ENCODE measurements at regions not wholly inside any gene's neighbourhood (a gene's known extent, or its start where the extent isn't known, plus 50 kb on each side); places are given as distances from the start of the nearest gene placed in this dataset.

GRCh38 chr10:108562105-108562504 lies 1361.2 kb downstream of the XPNPEP1 start:
- TF ChIP-seq CTCF (conservative IDR thresholded peaks at IDR 0.05; ENCODE audit: low read depth, low read length) = no peak
- TF ChIP-seq EZH2 (IDR thresholded peaks at IDR 0.05; ENCODE audit: low read length, unreplicated experiment) = no peak
